K562 (cell line): ENCODE measurements at regions not wholly inside any gene's neighbourhood (a gene's known extent, or its start where the extent isn't known, plus 50 kb on each side); places are given as distances from the start of the nearest gene placed in this dataset.

Experiments used
- ATAC-seq: fragments of 200-7000 bp; cut with Tn5 transposase; 3 replicates; pipeline ENCODE4 v1.9.1; 2020; ENCODE audit warnings: moderate library complexity
- BruUV-seq: library from RNA; stranded (reverse); fragments of 400-500 nt; replicated peaks from 2 replicates; lab custom pipeline; 2021; lab: Mats Ljungman, UMichigan
- CTCF ChIA-PET: fragments of 300-600 bp; formaldehyde crosslinking; extraction: SDS; loops from one replicate; lab custom pipeline; 2021; ENCODE audit warnings: low intra/inter-chr PET ratio; lab: Yijun Ruan, JAX
- POLR2A ChIA-PET: fragments of 300-600, 350-650 bp; sonication (Branson Sonifier 250); formaldehyde crosslinking; extraction: SDS; loops from one replicate; lab custom pipeline; 2021; ENCODE audit warnings: antibody characterized with exemption, inconsistent platforms; lab: Yijun Ruan, JAX
- DNase-seq, 4 experiments: peaks; one replicate each; pipeline versions ENCODE4 v3.0.0 to v3.0.0-alpha.2; 2011 to 2018; ENCODE audit warnings: low spot score in 3 of 4, mixed read lengths in 3 of 4; ENCODE audit errors: extremely low read depth in 1 of 4
- FAIRE-seq: peaks from 2 replicates; lab custom pipeline; 2011; peaks lifted over from hg19 to GRCh38; lab: Jason Lieb, UNC
- H2AFZ ChIP-seq: 2 replicates; pipeline ENCODE4 v1.6.0; 2011; ENCODE audit warnings: low read depth, low read length, control low read depth, inconsistent platforms
- H3K27ac ChIP-seq: fragments of 200-600 bp; 3 replicates; pipeline ENCODE4 v1.8.0; 2011; ENCODE audit warnings: low read depth, mild to moderate bottlenecking, control low read depth, inconsistent platforms, low read length, moderate library complexity, mixed read lengths; ENCODE audit errors: extremely low read depth
- H3K27me3 ChIP-seq, 2 experiments: fragments of 300-600 bp in 1 of 2; 2 replicates in 1 of 2; 3 replicates in 1 of 2; pipeline versions ENCODE4 v1.6.0 to v1.8.0; 2011; ENCODE audit warnings: inconsistent platforms in 2 of 2, low read length in 2 of 2, mild to moderate bottlenecking in 1 of 2, mixed read lengths in 1 of 2, moderate library complexity in 1 of 2; ENCODE audit not compliant: control insufficient read depth in 2 of 2, insufficient read depth in 2 of 2
- H3K36me3 ChIP-seq: fragments of 300-600 bp; 3 replicates; pipeline ENCODE4 v1.8.0; 2011; ENCODE audit warnings: mild to moderate bottlenecking, low read length, inconsistent platforms; ENCODE audit not compliant: control insufficient read depth, insufficient read depth
- H3K4me1 ChIP-seq, 2 experiments: fragments of 200-600 bp in 1 of 2; replicated peaks in 1 of 2; 2 replicates in 1 of 2; 3 replicates in 1 of 2; pipeline versions ENCODE4 v1.5.1 to v1.8.0; 2011; ENCODE audit warnings: inconsistent platforms in 2 of 2, low read length in 2 of 2, mild to moderate bottlenecking in 1 of 2, mixed read lengths in 1 of 2, moderate library complexity in 1 of 2; ENCODE audit not compliant: control insufficient read depth in 2 of 2, insufficient read depth in 2 of 2
- H3K4me2 ChIP-seq: 2 replicates; pipeline ENCODE4 v1.6.1; 2011; ENCODE audit warnings: low read length, control low read depth, inconsistent platforms, mixed read lengths; ENCODE audit not compliant: insufficient read depth
- H3K4me3 ChIP-seq: fragments of 200-600 bp; sonication (generic), shearing (Covaris generic); 2 replicates; pipeline ENCODE4 v1.5.1; 2016; ENCODE audit warnings: control low read depth, inconsistent platforms
- H3K79me2 ChIP-seq: fragments of 200-600 bp; 3 replicates; pipeline ENCODE4 v1.8.0; 2011; ENCODE audit warnings: low read length, inconsistent platforms; ENCODE audit not compliant: control insufficient read depth, insufficient read depth
- H3K9ac ChIP-seq, 2 experiments: 2 replicates each; pipeline versions ENCODE4 v1.6.0 to v1.6.1; 2011; ENCODE audit warnings: low read depth in 2 of 2, low read length in 2 of 2, control low read depth in 1 of 2, inconsistent platforms in 1 of 2, mild to moderate bottlenecking in 1 of 2, mixed read lengths in 1 of 2; ENCODE audit not compliant: insufficient read depth in 1 of 2
- H3K9me1 ChIP-seq: one replicate; pipeline ENCODE4 v1.6.0; 2011; ENCODE audit warnings: inconsistent platforms, mild to moderate bottlenecking, low read length, moderate library complexity; ENCODE audit not compliant: control insufficient read depth, insufficient read depth
- H3K9me3 ChIP-seq: replicated peaks from 2 replicates; pipeline ENCODE4 v1.5.1; 2011; ENCODE audit warnings: low read depth, low read length, inconsistent platforms; ENCODE audit not compliant: control insufficient read depth, insufficient read depth
- H4K20me1 ChIP-seq: replicated peaks from 2 replicates; pipeline ENCODE4 v1.6.1; 2011; ENCODE audit warnings: low read length, inconsistent platforms, mixed read lengths; ENCODE audit not compliant: control insufficient read depth, insufficient read depth
- CREB3 ChIP-seq: fragments of 450-650 bp; conservative IDR thresholded peaks from 2 replicates; pipeline ENCODE4 v1.6.1; 2016; ENCODE audit warnings: missing genetic modification characterization, low read depth, mild to moderate bottlenecking, missing compliant biosample characterization, moderate library complexity
- IRF2 ChIP-seq: sonication (generic); formaldehyde crosslinking; IDR thresholded peaks from 2 replicates; pipeline ENCODE4 v1.8.1; 2022; ENCODE audit warnings: mild to moderate bottlenecking, missing genetic modification reagents
- KHSRP ChIP-seq: fragments of 450-650 bp; IDR thresholded peaks from 2 replicates; pipeline ENCODE4 v1.6.1; 2017
- MAFG ChIP-seq: fragments of 450-650 bp; conservative IDR thresholded peaks from 2 replicates; pipeline ENCODE4 v1.6.1; 2016; ENCODE audit warnings: missing genetic modification characterization, missing compliant biosample characterization
- MCM5 ChIP-seq: fragments of 450-650 bp; IDR thresholded peaks from 2 replicates; pipeline ENCODE4 v1.6.1; 2016; ENCODE audit warnings: low read depth
- MCM7 ChIP-seq, 2 experiments: fragments of 450-650 bp; IDR thresholded peaks; 2 replicates each; pipeline ENCODE4 v1.6.1; 2016 to 2018
- NCOA6 ChIP-seq: fragments of 450-650 bp; IDR thresholded peaks from 2 replicates; pipeline ENCODE4 v1.6.1; 2017; ENCODE audit warnings: mild to moderate bottlenecking
- RFX5 ChIP-seq: IDR thresholded peaks from 2 replicates; pipeline ENCODE4 v1.6.1; 2011; ENCODE audit warnings: low read depth, mild to moderate bottlenecking, improper control_type of control experiment, low read length
- SNIP1 ChIP-seq: fragments of 450-650 bp; IDR thresholded peaks from 2 replicates; pipeline ENCODE4 v1.7.1; 2017; ENCODE audit warnings: low read depth, mild to moderate bottlenecking
- SREBF2 ChIP-seq: sonication (generic); formaldehyde crosslinking; IDR thresholded peaks from 2 replicates; pipeline ENCODE4 v1.4.0; 2020; ENCODE audit warnings: mild to moderate bottlenecking, missing genetic modification reagents
- TEAD1 ChIP-seq, 2 experiments: fragments of 450-650 bp in 1 of 2; sonication (generic) in 1 of 2; formaldehyde crosslinking; IDR thresholded peaks; 2 replicates each; pipeline versions ENCODE4 v1.4.0 to v1.8.0; 2020 to 2022; ENCODE audit warnings: mild to moderate bottlenecking in 2 of 2, missing genetic modification reagents in 1 of 2
- ZNF121 ChIP-seq: sonication (generic); formaldehyde crosslinking; conservative IDR thresholded peaks from 2 replicates; pipeline ENCODE4 v1.8.0; 2022; ENCODE audit warnings: missing genetic modification reagents
- ZNF239 ChIP-seq: fragments of 250-450 bp; sonication (Bioruptor Pico); IDR thresholded peaks from 2 replicates; pipeline ENCODE4 v1.4.0; 2020; ENCODE audit warnings: mild to moderate bottlenecking
- ZNF75A ChIP-seq: fragments of 450-650 bp; formaldehyde crosslinking; IDR thresholded peaks from 2 replicates; pipeline ENCODE4 v1.4.0; 2020; ENCODE audit warnings: mild to moderate bottlenecking
- WGBS: fragments of 100-300 bp; shearing (Covaris generic); methylation state at CpG from one replicate; pipeline ENCODE4 v1.1.6; 2016; ENCODE audit warnings: low coverage, mixed read lengths; ENCODE audit not compliant: insufficient coverage; ENCODE audit errors: missing lambda C conversion rate; 5-methylcytosine and 5-hydroxymethylcytosine counted together
- in situ Hi-C: fragments of 300-500 bp; cut with MboI; formaldehyde crosslinking; loops from 4 replicates; pipeline ENCODE4 v1.15.0; 2018; ENCODE audit warnings: inconsistent platforms, mixed read lengths
- intact Hi-C: fragments of 100-400 bp; cut with micrococcal nuclease; formaldehyde crosslinking; loops from 2 replicates; pipeline ENCODE4 v1.14.2; 2022
- TF ChIP-seq, protein P1 (sequence below): sonication (generic); formaldehyde crosslinking; IDR thresholded peaks from 2 replicates; pipeline ENCODE4 v1.8.1; 2022; ENCODE audit warnings: missing genetic modification reagents
- TF ChIP-seq, protein P2 (sequence below): fragments of 250-450 bp; sonication (Bioruptor Pico); IDR thresholded peaks from 2 replicates; pipeline ENCODE4 v1.5.0; 2021
- TF ChIP-seq, protein P3 (sequence below): fragments of 250-450 bp; sonication (Bioruptor Pico); IDR thresholded peaks from 2 replicates; pipeline ENCODE4 v1.8.0; 2022; ENCODE audit warnings: inconsistent platforms

GRCh38 chr1:13881385-13882088 is 181.5 kb downstream of the PRDM2 start:
- Histone ChIP-seq H3K27me3 (peaks cover 19 to 22% of the 10 kb centered on the region in 2 experiments; a peak in 4 of 5 replicates), H3K4me2 (no peak overlapping the region), H3K9ac (no peak overlapping the region), H3K36me3 (no peaks in the 10 kb centered on the region), H3K4me3 (no peak overlapping the region), H3K9me3 (no peaks in the 10 kb centered on the region), H3K79me2 (no peaks in the 10 kb centered on the region), H3K27ac (no peak overlapping the region), H4K20me1 (no peaks in the 10 kb centered on the region), H3K9me1 (no peaks in the 10 kb centered on the region), H2AFZ (no peak overlapping the region), H3K4me1 (no peaks in the 10 kb centered on the region)
- ATAC-seq (no peak), FAIRE-seq (peak; percentile 11), DNase-seq (no peak)
- TF ChIP-seq IRF2 (CRISPR knock-in tag) (no peak), MCM7 (IDR thresholded peaks at IDR 0.05) (no peak), ZNF121 (CRISPR knock-in tag) (no peak), RFX5 (no peak), TEAD1 (CRISPR knock-in tag; IDR thresholded peaks at IDR 0.05) (no peak), MCM5 (no peak), ZNF75A (no peak), KHSRP (no peak), SNIP1 (no peak), MAFG (no peak), ZNF239 (CRISPR knock-in tag) (no peak), SREBF2 (CRISPR knock-in tag) (no peak), CREB3 (tag) (no peak), NCOA6 (no peak)
- TF ChIP-seq, protein P1, sequence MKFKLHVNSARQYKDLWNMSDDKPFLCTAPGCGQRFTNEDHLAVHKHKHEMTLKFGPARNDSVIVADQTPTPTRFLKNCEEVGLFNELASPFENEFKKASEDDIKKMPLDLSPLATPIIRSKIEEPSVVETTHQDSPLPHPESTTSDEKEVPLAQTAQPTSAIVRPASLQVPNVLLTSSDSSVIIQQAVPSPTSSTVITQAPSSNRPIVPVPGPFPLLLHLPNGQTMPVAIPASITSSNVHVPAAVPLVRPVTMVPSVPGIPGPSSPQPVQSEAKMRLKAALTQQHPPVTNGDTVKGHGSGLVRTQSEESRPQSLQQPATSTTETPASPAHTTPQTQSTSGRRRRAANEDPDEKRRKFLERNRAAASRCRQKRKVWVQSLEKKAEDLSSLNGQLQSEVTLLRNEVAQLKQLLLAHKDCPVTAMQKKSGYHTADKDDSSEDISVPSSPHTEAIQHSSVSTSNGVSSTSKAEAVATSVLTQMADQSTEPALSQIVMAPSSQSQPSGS (CRISPR knock-in tag): no peak
- TF ChIP-seq, protein P2, sequence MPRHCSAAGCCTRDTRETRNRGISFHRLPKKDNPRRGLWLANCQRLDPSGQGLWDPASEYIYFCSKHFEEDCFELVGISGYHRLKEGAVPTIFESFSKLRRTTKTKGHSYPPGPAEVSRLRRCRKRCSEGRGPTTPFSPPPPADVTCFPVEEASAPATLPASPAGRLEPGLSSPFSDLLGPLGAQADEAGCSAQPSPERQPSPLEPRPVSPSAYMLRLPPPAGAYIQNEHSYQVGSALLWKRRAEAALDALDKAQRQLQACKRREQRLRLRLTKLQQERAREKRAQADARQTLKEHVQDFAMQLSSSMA: no peak
- TF ChIP-seq, protein P3, sequence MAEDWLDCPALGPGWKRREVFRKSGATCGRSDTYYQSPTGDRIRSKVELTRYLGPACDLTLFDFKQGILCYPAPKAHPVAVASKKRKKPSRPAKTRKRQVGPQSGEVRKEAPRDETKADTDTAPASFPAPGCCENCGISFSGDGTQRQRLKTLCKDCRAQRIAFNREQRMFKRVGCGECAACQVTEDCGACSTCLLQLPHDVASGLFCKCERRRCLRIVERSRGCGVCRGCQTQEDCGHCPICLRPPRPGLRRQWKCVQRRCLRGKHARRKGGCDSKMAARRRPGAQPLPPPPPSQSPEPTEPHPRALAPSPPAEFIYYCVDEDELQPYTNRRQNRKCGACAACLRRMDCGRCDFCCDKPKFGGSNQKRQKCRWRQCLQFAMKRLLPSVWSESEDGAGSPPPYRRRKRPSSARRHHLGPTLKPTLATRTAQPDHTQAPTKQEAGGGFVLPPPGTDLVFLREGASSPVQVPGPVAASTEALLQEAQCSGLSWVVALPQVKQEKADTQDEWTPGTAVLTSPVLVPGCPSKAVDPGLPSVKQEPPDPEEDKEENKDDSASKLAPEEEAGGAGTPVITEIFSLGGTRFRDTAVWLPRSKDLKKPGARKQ: no peak
- ChIA-PET POLR2A (interaction anchor here (0.6 kb wide), 1 partner anchor 78 kb away, joined by 3 read pairs; no protein-coding TSS in a partner anchor), CTCF (no interaction called here)
- intact Hi-C loops: no loop called here
- WGBS: 3% methylated on average over 5 of the region's 5 CpGs
- in situ Hi-C loops: no loop called here
- BruUV-seq: no TSS peak
